ENCODE measurements at regions not wholly inside any gene's neighbourhood (a gene's known extent, or its start where the extent isn't known, plus 50 kb on each side); places are given as distances from the start of the nearest gene placed in this dataset.

- TF ChIP-seq HDAC1 (CRISPR knock-in tag; IDR thresholded peaks at IDR 0.05), result peak; percentile 41; the same call in 1 of the 2 replicates
- TF ChIP-seq EHMT2 (IDR thresholded peaks at IDR 0.05; ENCODE audit: borderline replicate concordance, low read depth, low read length), result no peak
- TF ChIP-seq CSRNP1 (CRISPR knock-in tag; IDR thresholded peaks at IDR 0.05), result no peak
- TF ChIP-seq ZNF777 (CRISPR knock-in tag; IDR thresholded peaks at IDR 0.05), result no peak
- 0 out of 2 replicates have a peak, but pooled peaks have one; percentile 31 for TF ChIP-seq NFAT5 (CRISPR knock-in tag; IDR thresholded peaks at IDR 0.05)
- peak; percentile 41 for TF ChIP-seq GABPB1 (CRISPR knock-in tag; IDR thresholded peaks at IDR 0.05)
- no peak for TF ChIP-seq REL (CRISPR knock-in tag; conservative IDR thresholded peaks at IDR 0.05)
- no peak for TF ChIP-seq ATRX (CRISPR knock-in tag; IDR thresholded peaks at IDR 0.05; ENCODE audit: borderline replicate concordance)
- TF ChIP-seq ZSCAN12 (CRISPR knock-in tag; IDR thresholded peaks at IDR 0.05), result no peak
- TF ChIP-seq PRPF4 (IDR thresholded peaks at IDR 0.05; ENCODE audit: low read depth, low read length, poor library complexity, severe bottlenecking), result no peak
- TF ChIP-seq U2AF1 (optimal IDR thresholded peaks at IDR 0.05; ENCODE audit: low read depth, low read length), result no peak
- TF ChIP-seq MEIS2 (CRISPR knock-in tag; IDR thresholded peaks at IDR 0.05), result peak; percentile 71; the same call in 1 of the 2 replicates
- TF ChIP-seq SMYD3 (CRISPR knock-in tag; IDR thresholded peaks at IDR 0.05), result no peak; the same call in 1 of the 2 replicates
- TF ChIP-seq MAFG (CRISPR knock-in tag; IDR thresholded peaks at IDR 0.05), result no peak
- TF ChIP-seq TAF15 (IDR thresholded peaks at IDR 0.05; ENCODE audit: low read depth, low read length, poor library complexity, severe bottlenecking), result no peak
- no peak for TF ChIP-seq NFYB (CRISPR knock-in tag; IDR thresholded peaks at IDR 0.05)
- peak; percentile 85 for TF ChIP-seq ARNT2 (CRISPR knock-in tag; IDR thresholded peaks at IDR 0.05; ENCODE audit: low read depth)
- no peak for TF ChIP-seq SP1 (IDR thresholded peaks at IDR 0.05)
- TF ChIP-seq SP1 (CRISPR knock-in tag; IDR thresholded peaks at IDR 0.05), result no peak
- peak; percentile 66; the same call in 1 of the 2 replicates for TF ChIP-seq TFE3 (CRISPR knock-in tag; IDR thresholded peaks at IDR 0.05)
- TF ChIP-seq KMT2A (CRISPR knock-in tag; IDR thresholded peaks at IDR 0.05), result no peak
- TF ChIP-seq HOXA9 (CRISPR knock-in tag; IDR thresholded peaks at IDR 0.05; ENCODE audit: borderline replicate concordance), result no peak
- 0 out of 2 replicates have a peak, but pooled peaks have one; percentile 67 for TF ChIP-seq MED13 (CRISPR knock-in tag; IDR thresholded peaks at IDR 0.05)
Measured at GRCh38 chr2:20534913-20535801, 88.3 kb downstream of the RHOB start (continued).

Measured in HepG2 (cell line).